C4-2B (cell line): ENCODE measurements at regions not wholly inside any gene's neighbourhood (a gene's known extent, or its start where the extent isn't known, plus 50 kb on each side); places are given as distances from the start of the nearest gene placed in this dataset.

Experiments used
- CTCF ChIP-seq: fragments of 450-650 bp; conservative IDR thresholded peaks from 2 replicates; pipeline ENCODE4 v1.5.1; 2017; ENCODE audit warnings: mild to moderate bottlenecking
- ZFX ChIP-seq: fragments of 450-650 bp; IDR thresholded peaks from 2 replicates; pipeline ENCODE4 v1.6.1; 2017

GRCh38 chr9:19595003-19595402 lies 186.2 kb downstream of the ACER2 start:
- TF ChIP-seq CTCF (no peak), ZFX (no peak)
